ENCODE measurements at regions not wholly inside any gene's neighbourhood (a gene's known extent, or its start where the extent isn't known, plus 50 kb on each side); places are given as distances from the start of the nearest gene placed in this dataset.

DNA sequence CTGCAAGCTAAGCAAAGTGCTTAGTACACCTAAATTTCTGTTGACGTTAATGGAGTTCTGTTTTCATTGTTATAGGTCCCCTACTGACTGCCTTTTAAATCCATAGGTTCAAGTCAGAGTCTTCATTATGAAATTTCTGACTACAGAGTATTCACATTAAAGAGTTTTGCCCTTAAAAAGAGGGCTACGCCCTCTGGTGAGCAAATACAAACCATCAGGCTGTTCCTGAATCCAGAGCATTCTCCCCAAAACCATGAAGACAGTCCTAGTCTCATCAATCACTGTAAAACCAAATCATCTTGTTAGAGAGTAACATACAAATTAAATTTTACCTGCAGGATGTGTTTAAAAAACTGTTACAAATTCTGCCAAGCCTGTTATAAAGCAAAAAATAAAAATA lies 1091.7 kb downstream of the TDRD15 start:
- TF ChIP-seq, protein P1, sequence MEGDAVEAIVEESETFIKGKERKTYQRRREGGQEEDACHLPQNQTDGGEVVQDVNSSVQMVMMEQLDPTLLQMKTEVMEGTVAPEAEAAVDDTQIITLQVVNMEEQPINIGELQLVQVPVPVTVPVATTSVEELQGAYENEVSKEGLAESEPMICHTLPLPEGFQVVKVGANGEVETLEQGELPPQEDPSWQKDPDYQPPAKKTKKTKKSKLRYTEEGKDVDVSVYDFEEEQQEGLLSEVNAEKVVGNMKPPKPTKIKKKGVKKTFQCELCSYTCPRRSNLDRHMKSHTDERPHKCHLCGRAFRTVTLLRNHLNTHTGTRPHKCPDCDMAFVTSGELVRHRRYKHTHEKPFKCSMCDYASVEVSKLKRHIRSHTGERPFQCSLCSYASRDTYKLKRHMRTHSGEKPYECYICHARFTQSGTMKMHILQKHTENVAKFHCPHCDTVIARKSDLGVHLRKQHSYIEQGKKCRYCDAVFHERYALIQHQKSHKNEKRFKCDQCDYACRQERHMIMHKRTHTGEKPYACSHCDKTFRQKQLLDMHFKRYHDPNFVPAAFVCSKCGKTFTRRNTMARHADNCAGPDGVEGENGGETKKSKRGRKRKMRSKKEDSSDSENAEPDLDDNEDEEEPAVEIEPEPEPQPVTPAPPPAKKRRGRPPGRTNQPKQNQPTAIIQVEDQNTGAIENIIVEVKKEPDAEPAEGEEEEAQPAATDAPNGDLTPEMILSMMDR (IDR thresholded peaks at IDR 0.05; ENCODE audit: insufficient read depth, low read length, poor library complexity, severe bottlenecking): no peak
- Histone ChIP-seq H3K27me3 (ENCODE audit: control insufficient read depth, insufficient read depth, low read length) (no peaks in the 10 kb centered on the region), H3K36me3 (ENCODE audit: control insufficient read depth, insufficient read depth, low read length) (no peaks in the 10 kb centered on the region), H3K4me3 (ENCODE audit: low read depth, low read length) (no peak overlapping the region)
- DNase-seq (ENCODE audit: low read depth): no peak

DNA sequence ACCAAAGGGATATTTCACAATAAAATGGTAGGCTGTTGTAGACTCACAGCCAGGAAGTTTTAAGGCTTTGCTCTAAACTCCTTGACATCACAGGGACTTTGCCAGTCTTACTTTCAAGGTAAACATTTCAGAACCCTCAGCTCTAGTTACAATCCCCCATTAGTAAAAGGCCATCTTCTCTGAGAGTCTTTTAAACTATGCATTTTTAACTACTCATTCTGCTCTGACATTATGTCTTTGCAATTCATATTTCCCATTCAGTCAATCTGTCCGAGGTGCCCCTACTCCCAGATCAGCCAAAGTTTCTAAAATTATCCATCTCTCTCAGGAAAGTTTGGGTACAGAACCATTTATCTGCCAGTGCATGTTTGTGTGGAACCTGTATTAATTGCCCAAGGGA lies 1094.1 kb downstream of the TDRD15 start:
- Histone ChIP-seq H3K36me3 (ENCODE audit: control insufficient read depth, insufficient read depth, low read length) (no peaks in the 10 kb centered on the region), H3K4me3 (ENCODE audit: low read depth, low read length) (no peak overlapping the region), H3K27me3 (ENCODE audit: control insufficient read depth, insufficient read depth, low read length) (no peaks in the 10 kb centered on the region)
- TF ChIP-seq, protein P1 (IDR thresholded peaks at IDR 0.05; ENCODE audit: insufficient read depth, low read length, poor library complexity, severe bottlenecking): no peak
- DNase-seq (ENCODE audit: low read depth): no peak

DNA sequence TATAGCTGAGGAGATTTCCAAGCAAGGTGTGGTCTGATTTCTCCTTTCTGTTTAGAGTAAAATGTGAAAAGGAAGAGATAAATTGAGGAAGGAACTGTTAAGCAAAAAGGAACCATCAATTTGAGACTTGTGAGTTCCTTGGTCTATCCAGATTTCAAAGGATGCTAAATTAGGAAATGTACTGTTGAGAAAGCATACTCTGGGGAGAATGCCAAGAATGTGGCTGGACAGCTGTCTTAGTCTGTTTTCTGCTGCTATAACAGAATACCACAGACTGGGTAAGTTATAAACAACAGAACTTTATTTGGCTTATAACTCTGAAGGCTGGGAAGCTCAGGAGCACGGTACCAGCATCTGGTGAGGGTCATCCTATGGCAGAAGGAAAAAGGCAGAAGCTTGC lies 1097.2 kb downstream of the TDRD15 start:
- DNase-seq (ENCODE audit: low read depth): no peak
- no peak overlapping the region for H3K4me3 ChIP-seq (ENCODE audit: low read depth, low read length)
- TF ChIP-seq, protein P1 (IDR thresholded peaks at IDR 0.05; ENCODE audit: insufficient read depth, low read length, poor library complexity, severe bottlenecking): no peak
- no peaks in the 10 kb centered on the region for H3K36me3 ChIP-seq (ENCODE audit: control insufficient read depth, insufficient read depth, low read length)
- H3K27me3 ChIP-seq (ENCODE audit: control insufficient read depth, insufficient read depth, low read length): no peaks in the 10 kb centered on the region

DNA sequence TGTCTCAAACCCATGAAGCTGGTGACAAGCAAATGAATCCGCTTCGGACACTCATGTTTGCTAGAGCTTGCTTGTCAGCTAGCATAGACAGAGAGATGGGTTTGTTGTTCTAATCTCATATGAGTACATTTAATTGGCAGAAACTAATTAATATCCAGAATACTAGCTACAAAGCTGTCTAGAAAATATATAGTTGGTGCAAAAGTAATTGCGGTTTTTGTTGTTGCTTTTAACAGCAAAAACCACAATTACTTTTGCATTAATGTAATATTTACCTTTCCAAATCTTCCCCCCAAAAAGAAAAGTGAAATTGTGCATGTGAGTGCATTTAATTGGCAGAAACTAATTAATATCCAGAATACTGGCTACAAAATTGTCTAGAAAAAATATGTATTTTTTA lies 1115.2 kb downstream of the TDRD15 start:
- DNase-seq (ENCODE audit: low read depth): no peak
- Histone ChIP-seq H3K4me3 (ENCODE audit: low read depth, low read length) (no peak overlapping the region), H3K27me3 (ENCODE audit: control insufficient read depth, insufficient read depth, low read length) (no peaks in the 10 kb centered on the region), H3K36me3 (ENCODE audit: control insufficient read depth, insufficient read depth, low read length) (no peaks in the 10 kb centered on the region)
- TF ChIP-seq, protein P1 (IDR thresholded peaks at IDR 0.05; ENCODE audit: insufficient read depth, low read length, poor library complexity, severe bottlenecking): no peak

DNA sequence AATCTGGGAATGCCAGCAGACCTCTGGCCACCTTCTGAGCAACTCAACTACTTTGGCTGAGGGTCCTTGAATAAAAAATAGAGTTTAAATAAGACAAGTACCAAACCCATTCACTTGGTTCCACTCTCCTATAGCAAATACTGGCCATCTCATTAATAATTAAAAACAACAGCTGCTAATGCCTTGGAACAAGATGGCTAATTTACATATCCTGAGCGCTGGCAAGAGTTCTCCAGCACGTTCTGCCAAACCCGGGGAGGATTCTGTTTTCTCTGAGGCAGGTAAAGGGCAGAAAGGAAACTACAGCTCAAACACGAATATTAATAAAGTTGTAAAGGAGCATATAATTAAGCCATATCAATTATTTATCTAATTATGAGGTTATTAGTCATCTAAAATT lies 1123.7 kb downstream of the TDRD15 start:
- no peaks in the 10 kb centered on the region for H3K27me3 ChIP-seq (ENCODE audit: control insufficient read depth, insufficient read depth, low read length)
- no peaks in the 10 kb centered on the region for H3K36me3 ChIP-seq (ENCODE audit: control insufficient read depth, insufficient read depth, low read length)
- DNase-seq (ENCODE audit: low read depth): no peak
- H3K4me3 ChIP-seq (ENCODE audit: low read depth, low read length): no peak overlapping the region
- TF ChIP-seq, protein P1 (IDR thresholded peaks at IDR 0.05; ENCODE audit: insufficient read depth, low read length, poor library complexity, severe bottlenecking): no peak

DNA sequence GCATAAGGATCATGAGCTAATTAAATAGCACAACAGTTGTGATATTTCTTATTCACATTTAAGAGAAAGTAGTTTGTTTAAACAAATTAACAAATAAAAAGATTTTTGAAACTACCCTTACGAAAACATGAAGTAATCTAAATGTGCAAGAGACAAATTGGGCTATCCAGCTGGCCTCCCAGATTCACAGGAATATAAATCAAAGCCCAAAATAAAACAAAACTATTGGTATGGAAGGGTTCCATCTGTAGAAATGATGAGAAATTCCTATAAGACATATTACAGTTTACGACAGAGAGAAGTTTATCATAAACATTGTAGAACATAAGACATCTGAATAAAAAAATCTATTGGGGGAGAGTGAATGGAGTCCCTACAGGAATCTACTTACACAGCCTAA lies 1125.1 kb downstream of the TDRD15 start:
- no peak overlapping the region for H3K4me3 ChIP-seq (ENCODE audit: low read depth, low read length)
- DNase-seq (ENCODE audit: low read depth): no peak
- no peaks in the 10 kb centered on the region for H3K36me3 ChIP-seq (ENCODE audit: control insufficient read depth, insufficient read depth, low read length)
- H3K27me3 ChIP-seq (ENCODE audit: control insufficient read depth, insufficient read depth, low read length): no peaks in the 10 kb centered on the region
- TF ChIP-seq, protein P1 (IDR thresholded peaks at IDR 0.05; ENCODE audit: insufficient read depth, low read length, poor library complexity, severe bottlenecking): no peak

Measured in kidney epithelial cell (primary cell).